KMS-11 (cell line): ENCODE measurements at regions not wholly inside any gene's neighbourhood (a gene's known extent, or its start where the extent isn't known, plus 50 kb on each side); places are given as distances from the start of the nearest gene placed in this dataset.

Experiments
- H2AFZ ChIP-seq: fragments of 200-600 bp; sonication (generic); 2 replicates; pipeline ENCODE4 v1.6.1; 2016; ENCODE audit warnings: antibody characterized with exemption, mixed run types, low read depth
- H3K27ac ChIP-seq: fragments of 200-600 bp; sonication (generic); 2 replicates; pipeline ENCODE4 v1.6.1; 2016; ENCODE audit warnings: mild to moderate bottlenecking, mixed run types
- H3K27me3 ChIP-seq: fragments of 200-600 bp; sonication (generic); 2 replicates; pipeline ENCODE4 v1.6.1; 2017; ENCODE audit warnings: mild to moderate bottlenecking, low read depth, mixed run types, moderate library complexity; ENCODE audit not compliant: insufficient read depth
- H3K36me3 ChIP-seq: fragments of 200-600 bp; sonication (generic); 2 replicates; pipeline ENCODE4 v1.6.1; 2017; ENCODE audit warnings: mild to moderate bottlenecking, mixed run types; ENCODE audit not compliant: insufficient read depth
- H3K4me1 ChIP-seq: fragments of 200-600 bp; sonication (generic); 2 replicates; pipeline ENCODE4 v1.6.1; 2016; ENCODE audit warnings: mild to moderate bottlenecking, low read depth, mixed run types; ENCODE audit not compliant: poor library complexity, severe bottlenecking
- H3K4me2 ChIP-seq: fragments of 200-600 bp; sonication (generic); 2 replicates; pipeline ENCODE4 v1.7.0; 2016; ENCODE audit warnings: mild to moderate bottlenecking, mixed run types
- H3K4me3 ChIP-seq: fragments of 200-600 bp; sonication (generic); IDR thresholded peaks from 2 replicates; pipeline ENCODE4 v1.6.1; 2017; ENCODE audit warnings: low read depth, low read length, mixed read lengths; ENCODE audit not compliant: insufficient read depth
- H3K79me2 ChIP-seq: fragments of 200-600 bp; sonication (generic); 2 replicates; pipeline ENCODE4 v1.6.1; 2016; ENCODE audit warnings: low read depth, mixed run types; ENCODE audit not compliant: insufficient read depth
- H3K9ac ChIP-seq: fragments of 200-600 bp; sonication (generic); 2 replicates; pipeline ENCODE4 v1.6.1; 2016; ENCODE audit warnings: mild to moderate bottlenecking, mixed run types
- H4K20me1 ChIP-seq: fragments of 200-600 bp; sonication (generic); 2 replicates; pipeline ENCODE4 v1.6.1; 2016; ENCODE audit warnings: mild to moderate bottlenecking, mixed run types; ENCODE audit not compliant: insufficient read depth
- TF ChIP-seq, protein P1 (sequence below): fragments of 200-600 bp; sonication (generic); conservative IDR thresholded peaks from 2 replicates; pipeline ENCODE4 v1.6.1; 2017; ENCODE audit warnings: low read depth, mild to moderate bottlenecking, antibody characterized with exemption, low read length, moderate library complexity, mixed read lengths

DNA sequence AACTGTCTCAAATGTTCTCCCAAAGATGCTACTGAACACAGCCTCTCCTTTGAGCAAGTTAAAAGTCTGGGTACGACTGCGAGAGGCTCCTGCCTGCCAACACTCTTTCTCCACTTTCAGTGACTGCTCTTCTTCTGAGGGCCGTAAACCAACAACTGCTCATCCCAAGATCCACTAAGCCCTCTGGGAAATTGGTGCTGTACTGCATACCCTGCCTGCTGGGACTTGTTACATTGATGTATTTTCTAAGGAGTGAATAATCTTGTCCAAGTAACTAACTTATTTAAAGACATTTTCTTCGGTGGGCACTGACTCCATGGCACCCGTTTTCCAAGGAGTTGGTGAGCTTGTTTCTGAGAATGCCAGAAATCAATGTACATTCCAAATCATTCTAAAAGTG lies 87.2 kb downstream of the ZNF280B start:
- Histone ChIP-seq H4K20me1 (no peaks in the 10 kb centered on the region), H3K27ac (no peak overlapping the region), H3K4me2 (no peak overlapping the region), H3K27me3 (no peaks in the 10 kb centered on the region), H2AFZ (no peak overlapping the region), H3K4me1 (peaks cover 6% of the 10 kb centered on the region), H3K36me3 (no peaks in the 10 kb centered on the region), H3K4me3 (no peak overlapping the region), H3K9ac (no peak overlapping the region), H3K79me2 (no peaks in the 10 kb centered on the region)
- TF ChIP-seq, protein P1, sequence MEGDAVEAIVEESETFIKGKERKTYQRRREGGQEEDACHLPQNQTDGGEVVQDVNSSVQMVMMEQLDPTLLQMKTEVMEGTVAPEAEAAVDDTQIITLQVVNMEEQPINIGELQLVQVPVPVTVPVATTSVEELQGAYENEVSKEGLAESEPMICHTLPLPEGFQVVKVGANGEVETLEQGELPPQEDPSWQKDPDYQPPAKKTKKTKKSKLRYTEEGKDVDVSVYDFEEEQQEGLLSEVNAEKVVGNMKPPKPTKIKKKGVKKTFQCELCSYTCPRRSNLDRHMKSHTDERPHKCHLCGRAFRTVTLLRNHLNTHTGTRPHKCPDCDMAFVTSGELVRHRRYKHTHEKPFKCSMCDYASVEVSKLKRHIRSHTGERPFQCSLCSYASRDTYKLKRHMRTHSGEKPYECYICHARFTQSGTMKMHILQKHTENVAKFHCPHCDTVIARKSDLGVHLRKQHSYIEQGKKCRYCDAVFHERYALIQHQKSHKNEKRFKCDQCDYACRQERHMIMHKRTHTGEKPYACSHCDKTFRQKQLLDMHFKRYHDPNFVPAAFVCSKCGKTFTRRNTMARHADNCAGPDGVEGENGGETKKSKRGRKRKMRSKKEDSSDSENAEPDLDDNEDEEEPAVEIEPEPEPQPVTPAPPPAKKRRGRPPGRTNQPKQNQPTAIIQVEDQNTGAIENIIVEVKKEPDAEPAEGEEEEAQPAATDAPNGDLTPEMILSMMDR: no peak

DNA sequence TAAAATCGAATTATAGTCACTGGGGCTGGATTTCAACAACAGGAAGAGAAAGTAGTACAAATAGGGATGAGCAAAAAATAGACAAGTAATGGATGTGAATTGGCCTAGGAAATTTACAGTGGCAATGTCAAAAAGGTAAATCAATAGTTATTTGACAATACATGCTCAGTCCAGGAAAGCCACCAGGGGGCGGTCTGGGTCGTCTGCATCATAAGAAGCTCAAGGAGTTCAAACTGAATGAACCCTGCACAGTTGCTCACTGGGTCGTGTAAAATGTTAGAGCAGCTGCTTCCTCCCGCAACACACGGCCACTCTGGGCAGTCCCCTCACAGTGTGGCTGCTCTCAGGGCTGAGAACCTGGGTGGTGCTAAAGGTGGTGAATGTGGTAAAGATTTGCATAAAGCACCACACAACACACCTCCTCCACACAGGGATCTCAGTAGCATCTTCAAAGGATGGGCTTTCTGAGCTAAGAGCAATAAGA lies 85.9 kb downstream of the ZNF280B start:
- H3K27ac ChIP-seq: no peak overlapping the region
- H3K4me1 ChIP-seq: peaks cover 6% of the 10 kb centered on the region

DNA sequence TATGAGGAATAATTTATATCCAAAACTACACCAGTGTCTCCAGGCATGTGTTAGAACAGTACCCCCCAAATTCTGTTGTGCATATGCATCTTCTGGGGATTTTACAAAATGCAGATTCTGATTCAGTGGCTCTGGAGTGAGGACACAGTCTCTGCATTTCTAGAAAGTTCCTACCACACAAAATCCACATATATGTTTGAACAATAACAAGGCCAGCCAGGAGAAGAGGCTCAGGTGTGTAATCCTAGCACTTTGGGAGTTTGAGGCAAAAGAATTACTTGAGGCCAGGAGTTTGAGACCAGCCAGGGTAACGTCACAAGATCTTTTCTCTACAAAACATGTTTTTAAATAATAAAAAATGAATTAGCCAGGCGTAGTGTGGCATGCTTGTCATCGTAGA lies 84.9 kb downstream of the ZNF280B start:
- H3K36me3 ChIP-seq: no peaks in the 10 kb centered on the region
- no peaks in the 10 kb centered on the region for H4K20me1 ChIP-seq
- no peak overlapping the region for H3K4me2 ChIP-seq
- H3K79me2 ChIP-seq: no peaks in the 10 kb centered on the region
- H2AFZ ChIP-seq: no peak overlapping the region
- H3K27me3 ChIP-seq: no peaks in the 10 kb centered on the region
- TF ChIP-seq, protein P1: no peak
- H3K4me3 ChIP-seq: no peak overlapping the region
- no peak overlapping the region for H3K27ac ChIP-seq
- no peak overlapping the region for H3K9ac ChIP-seq
- H3K4me1 ChIP-seq: peaks cover 6% of the 10 kb centered on the region

More for the DNA sequence above, 85.9 kb downstream of the ZNF280B start:
- TF ChIP-seq, protein P1: peak; percentile 85
- Histone ChIP-seq H3K9ac (no peak overlapping the region), H4K20me1 (no peaks in the 10 kb centered on the region), H3K27me3 (no peaks in the 10 kb centered on the region), H3K4me3 (no peak overlapping the region), H3K79me2 (no peaks in the 10 kb centered on the region), H3K4me2 (no peak overlapping the region), H2AFZ (peak overlapping the region; percentile 17; the same call in 1 of the 2 replicates), H3K36me3 (no peaks in the 10 kb centered on the region)

DNA sequence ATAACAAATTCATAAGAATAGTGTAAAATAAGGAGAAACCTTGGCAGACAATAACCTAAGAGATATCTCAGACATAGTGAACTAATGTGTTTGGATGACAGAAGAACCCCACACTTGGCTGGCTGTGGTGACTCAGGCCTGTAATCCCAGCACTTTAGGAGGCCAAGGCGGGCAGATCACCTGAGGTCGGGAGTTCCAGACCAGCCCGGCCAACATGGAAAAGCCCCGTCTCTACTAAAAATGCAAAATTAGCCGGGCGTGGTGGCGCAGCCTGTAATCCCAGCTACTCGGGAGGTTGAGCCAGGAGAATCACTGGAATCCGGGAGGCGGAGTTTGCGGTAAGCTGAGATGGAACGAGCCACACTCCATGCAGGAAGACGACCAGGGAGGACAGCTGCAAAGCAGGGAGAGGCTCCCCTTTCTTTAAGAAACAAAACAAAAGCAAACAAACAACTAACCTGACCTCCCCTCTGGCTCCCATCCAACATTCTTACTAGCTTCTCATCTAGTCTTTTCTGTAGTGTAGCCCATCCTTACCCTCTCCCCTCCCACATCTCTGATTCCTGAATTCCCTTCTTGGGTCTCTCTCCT lies 84.2 kb downstream of the ZNF280B start:
- Histone ChIP-seq H3K4me3 (no peak overlapping the region), H4K20me1 (no peaks in the 10 kb centered on the region), H2AFZ (no peak overlapping the region), H3K36me3 (no peaks in the 10 kb centered on the region), H3K79me2 (no peaks in the 10 kb centered on the region), H3K4me1 (peaks cover 6% of the 10 kb centered on the region), H3K27ac (no peak overlapping the region), H3K9ac (no peak overlapping the region), H3K4me2 (no peak overlapping the region), H3K27me3 (no peaks in the 10 kb centered on the region)
- TF ChIP-seq, protein P1: no peak
